Epithelial cell of esophagus (primary cell): ENCODE measurements at regions not wholly inside any gene's neighbourhood (a gene's known extent, or its start where the extent isn't known, plus 50 kb on each side); places are given as distances from the start of the nearest gene placed in this dataset.

ENCODE experiments used
- DNase-seq: peaks from one replicate; pipeline ENCODE4 v3.0.0; 2010; ENCODE audit warnings: low read depth
- H3K4me3 ChIP-seq: 2 replicates; pipeline ENCODE4 v1.5.1; 2011; ENCODE audit warnings: mild to moderate bottlenecking, low read length, control low read depth
- CTCF ChIP-seq: IDR thresholded peaks from 2 replicates; pipeline ENCODE4 v1.5.1; 2011; ENCODE audit warnings: low read depth, mild to moderate bottlenecking, low read length, control low read depth, inconsistent platforms; ENCODE audit not compliant: insufficient read depth; ENCODE audit errors: missing control alignments

- no peak for TF ChIP-seq CTCF
- no peak overlapping the region for H3K4me3 ChIP-seq
- no peak for DNase-seq
Measured at GRCh38 chr14:98728024-98728423, 544.0 kb downstream of the BCL11B start.

- no peak for TF ChIP-seq CTCF
- H3K4me3 ChIP-seq = no peak overlapping the region
- DNase-seq = no peak
Measured at GRCh38 chr14:98728836-98729235, 543.2 kb downstream of the BCL11B start.

- no peak overlapping the region for H3K4me3 ChIP-seq
- TF ChIP-seq CTCF = no peak
- DNase-seq = no peak
Measured at GRCh38 chr14:98731286-98731685, 540.7 kb downstream of the BCL11B start.

DNA sequence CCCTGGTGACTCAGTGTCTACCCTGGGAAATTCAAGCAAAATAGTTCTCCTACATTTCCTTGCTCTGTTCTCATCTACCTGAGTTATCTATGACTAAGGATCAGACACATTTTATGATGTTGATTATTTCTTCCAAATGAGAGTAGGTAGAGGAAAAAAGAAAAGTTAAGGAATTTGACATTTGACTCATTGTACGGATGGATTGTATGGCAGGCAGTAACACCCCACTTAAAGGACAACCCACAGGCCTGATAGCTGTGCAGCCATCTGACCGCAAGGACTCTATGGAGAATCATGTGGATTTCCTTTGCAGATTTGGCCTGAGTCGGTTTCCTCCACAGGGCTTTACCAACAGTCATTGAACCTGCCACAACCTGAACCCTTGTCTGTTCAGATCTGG lies 540.3 kb downstream of the BCL11B start:
- TF ChIP-seq CTCF = no peak
- no peak overlapping the region for H3K4me3 ChIP-seq
- DNase-seq = no peak

DNA sequence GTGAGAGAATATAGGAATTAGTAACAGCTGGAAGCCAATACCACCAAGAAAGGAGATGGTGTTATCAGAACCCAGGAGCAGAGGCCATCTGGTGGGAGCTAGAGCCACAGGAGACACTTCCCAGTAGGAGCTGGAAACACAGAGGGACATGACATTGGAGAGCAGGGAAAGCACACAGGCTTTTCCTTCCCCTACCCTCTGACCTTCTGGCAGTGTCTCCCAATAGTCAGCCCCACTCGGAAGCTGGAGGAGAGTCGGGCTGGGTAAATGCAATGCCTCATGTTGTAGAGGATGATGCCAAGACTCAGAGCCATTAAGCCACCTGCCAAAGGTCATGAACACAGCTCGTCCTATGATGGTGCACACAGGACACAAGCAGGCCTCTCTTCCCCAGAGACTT lies 538.5 kb downstream of the BCL11B start:
- no peak for DNase-seq
- no peak overlapping the region for H3K4me3 ChIP-seq
- no peak for TF ChIP-seq CTCF

- no peak for DNase-seq
- no peak for TF ChIP-seq CTCF
- H3K4me3 ChIP-seq = no peak overlapping the region
Measured at GRCh38 chr14:98736701-98737338, 535.2 kb downstream of the BCL11B start.

DNA sequence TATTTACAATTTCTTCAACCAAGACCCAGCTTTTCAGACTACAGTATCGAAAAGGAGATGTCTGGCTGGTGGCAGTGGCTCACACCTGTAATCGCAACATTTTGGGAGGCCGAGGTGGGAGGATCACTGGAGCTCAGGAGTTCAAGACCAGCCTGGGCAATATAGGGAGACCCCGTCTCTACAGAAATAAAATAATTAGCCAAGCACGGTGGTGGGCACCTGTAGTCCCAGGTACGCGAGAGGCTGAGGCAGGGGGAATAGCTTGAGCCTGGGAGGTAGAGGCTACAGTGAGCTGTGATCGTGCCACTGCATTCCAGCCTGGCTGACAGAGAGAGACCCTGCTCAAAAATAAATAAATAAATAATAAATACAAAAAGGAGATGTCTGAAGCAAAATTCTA lies 530.5 kb downstream of the BCL11B start:
- DNase-seq = no peak
- no peak overlapping the region for H3K4me3 ChIP-seq
- TF ChIP-seq CTCF = no peak
